NCI-H146 treated with DMSO at 0.1 percent for 48 hours (cell line): ENCODE measurements at regions not wholly inside any gene's neighbourhood (a gene's known extent, or its start where the extent isn't known, plus 50 kb on each side); places are given as distances from the start of the nearest gene placed in this dataset.
"Not testable (repeated sequence)": the region's sequence is repeated elsewhere in the genome, so short reads cannot be mapped to it uniquely, and the experiment has no call there.

Experiments
- DNase-seq: peaks from one replicate; lab custom pipeline; 2025; ENCODE audit not compliant: unreplicated experiment; lab: John Stamatoyannopoulos, UW

- no peak for DNase-seq
Measured at GRCh38 chrX:40530509-40530908, 50.3 kb upstream of the ATP6AP2 start.

- DNase-seq: no peak
Measured at GRCh38 chrX:40527543-40527942, 53.2 kb upstream of the ATP6AP2 start.

DNA sequence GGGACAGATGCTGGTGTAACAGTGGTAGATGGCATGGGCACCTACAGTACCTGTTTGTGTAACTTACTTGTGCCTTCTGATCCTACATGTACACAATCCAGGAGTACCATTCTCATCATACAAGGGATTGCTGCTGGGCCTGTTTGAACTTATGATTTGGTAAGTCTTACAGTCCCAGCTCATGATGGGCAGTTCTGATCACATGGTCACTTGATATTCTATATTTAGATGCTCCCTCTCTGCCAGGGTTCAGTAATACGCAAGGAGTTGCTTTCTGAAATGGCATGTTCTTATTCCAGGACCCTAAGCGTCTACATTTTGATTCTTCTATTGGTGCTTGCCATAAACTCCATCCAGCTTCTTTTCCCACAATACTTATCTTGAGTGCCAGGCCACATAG, 54.4 kb upstream of the ATP6AP2 start:
- no peak for DNase-seq

- not testable (repeated sequence) for DNase-seq
Measured at GRCh38 chrX:40525901-40526300, 54.9 kb upstream of the ATP6AP2 start.

DNA sequence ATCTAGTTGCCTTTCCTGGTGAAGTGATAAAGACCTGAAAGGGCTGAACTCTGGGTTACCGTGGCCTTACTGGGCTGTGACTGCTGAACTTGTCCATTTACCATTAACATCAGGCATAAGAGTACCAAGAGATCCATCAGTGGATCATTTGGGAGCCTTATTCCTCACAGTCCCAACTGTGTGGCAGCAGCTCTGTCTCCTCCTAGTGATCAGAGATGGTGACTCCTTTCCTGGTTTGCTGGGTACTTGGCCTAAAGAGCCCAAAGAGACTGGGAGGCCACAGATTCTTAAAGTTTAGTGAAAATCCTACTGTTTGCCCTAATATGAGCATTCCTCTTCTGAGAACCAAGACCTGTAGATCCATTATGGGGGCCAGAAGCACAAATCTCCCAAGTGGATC, 56.3 kb upstream of the ATP6AP2 start:
- DNase-seq: no peak

GRCh38 chrX:40523852-40524251, 56.9 kb upstream of the ATP6AP2 start:
- DNase-seq: no peak

DNA sequence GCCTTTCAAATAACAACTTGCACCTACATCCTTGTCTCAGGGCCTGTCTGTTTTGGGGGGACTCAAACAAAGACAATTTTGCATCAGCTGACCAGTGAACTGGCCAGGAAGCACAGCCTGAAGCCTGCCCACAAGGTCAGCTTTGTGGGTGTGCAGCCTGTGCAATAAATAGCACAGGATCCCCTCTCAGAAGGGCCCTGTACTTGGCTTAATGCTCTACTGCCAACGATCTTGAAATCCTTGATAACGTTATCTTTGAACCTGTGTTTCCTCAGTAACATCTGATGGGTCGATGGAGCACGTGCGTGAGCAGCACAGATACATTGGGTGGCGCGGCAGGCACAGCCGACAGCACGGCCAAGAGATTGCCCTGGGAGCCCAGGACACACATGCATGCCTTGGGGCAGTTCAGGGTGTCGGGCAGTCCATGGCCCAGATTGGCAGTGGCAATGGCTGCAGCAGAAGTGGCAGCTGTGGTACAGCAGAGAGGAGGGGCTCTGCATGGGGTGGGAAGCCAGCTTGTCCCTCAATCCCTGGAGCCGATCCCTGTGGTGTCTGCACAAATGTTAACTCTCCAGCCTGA, 58.8 kb upstream of the ATP6AP2 start:
- DNase-seq: no peak

- no peak for DNase-seq
Measured at GRCh38 chrX:40514376-40514775, 66.4 kb upstream of the ATP6AP2 start.

- DNase-seq: no peak
Measured at GRCh38 chrX:40513835-40514234, 66.9 kb upstream of the ATP6AP2 start.

- no peak for DNase-seq
Measured at GRCh38 chrX:40513012-40513411, 67.8 kb upstream of the ATP6AP2 start.

DNA sequence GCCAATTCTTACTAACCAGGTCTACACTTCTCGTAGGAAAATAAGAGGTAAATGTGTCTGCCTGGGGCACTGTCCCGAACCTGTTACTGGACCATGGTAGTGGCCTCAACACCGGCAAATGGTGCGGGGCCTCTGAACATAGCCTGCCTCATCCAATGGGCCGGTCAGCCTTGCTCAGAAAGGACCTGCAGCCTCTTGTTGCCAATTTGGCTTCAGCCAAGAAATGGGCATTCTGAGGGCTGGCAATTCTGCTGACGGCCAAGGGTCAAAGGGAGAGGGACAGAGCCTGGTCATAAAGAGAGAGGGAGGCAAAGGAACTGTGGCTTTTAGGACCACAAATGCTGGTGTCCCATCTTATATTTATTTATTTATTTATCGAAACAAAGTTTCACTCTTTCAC, 69.5 kb upstream of the ATP6AP2 start:
- no peak for DNase-seq

- DNase-seq: no peak
Measured at GRCh38 chrX:40508560-40508959, 72.2 kb upstream of the ATP6AP2 start.

- no peak for DNase-seq
Measured at GRCh38 chrX:40506201-40506985, 74.4 kb upstream of the ATP6AP2 start.

DNA sequence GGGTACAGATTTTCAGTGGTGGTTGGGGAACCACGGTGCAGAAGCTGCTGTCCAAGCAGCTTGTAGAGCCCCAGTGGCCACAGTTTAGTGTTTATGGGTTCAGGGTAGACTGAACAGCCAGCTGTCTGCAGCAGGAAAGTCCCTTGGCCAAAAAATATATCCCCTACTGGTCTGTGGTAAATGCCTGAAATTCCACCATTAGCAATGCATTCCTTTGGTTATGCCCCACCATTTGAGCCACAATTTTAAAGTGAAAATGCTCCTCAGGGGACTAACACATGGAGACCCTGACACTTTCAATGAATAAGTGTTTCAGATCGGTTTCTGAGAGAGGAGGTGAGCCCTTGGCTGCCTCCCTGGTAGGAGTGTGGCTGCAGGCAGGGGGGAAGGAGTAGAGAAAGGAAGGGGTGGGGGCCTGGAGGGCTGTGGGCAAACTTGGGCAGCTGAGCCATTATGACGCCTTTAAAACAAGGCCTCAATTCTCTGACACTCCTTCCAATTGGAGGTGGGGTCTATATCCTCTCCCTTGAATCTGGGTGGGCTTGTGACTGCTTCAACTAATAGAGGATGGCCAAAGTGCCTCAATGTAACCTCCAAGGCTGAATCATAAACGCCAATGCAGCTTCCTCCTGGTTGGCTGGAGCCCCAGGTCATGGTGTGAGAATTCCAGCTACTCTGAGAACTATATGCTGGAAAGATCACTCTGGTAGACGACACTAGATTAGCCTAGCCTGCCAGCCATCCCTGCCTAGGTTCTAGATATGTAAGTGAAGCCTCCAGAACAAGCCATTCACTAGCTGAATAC, 75.8 kb upstream of the ATP6AP2 start:
- no peak for DNase-seq

GRCh38 chrX:40503094-40503493, 77.7 kb upstream of the ATP6AP2 start:
- DNase-seq: no peak

GRCh38 chrX:40502688-40503087, 78.1 kb upstream of the ATP6AP2 start:
- no peak for DNase-seq

DNA sequence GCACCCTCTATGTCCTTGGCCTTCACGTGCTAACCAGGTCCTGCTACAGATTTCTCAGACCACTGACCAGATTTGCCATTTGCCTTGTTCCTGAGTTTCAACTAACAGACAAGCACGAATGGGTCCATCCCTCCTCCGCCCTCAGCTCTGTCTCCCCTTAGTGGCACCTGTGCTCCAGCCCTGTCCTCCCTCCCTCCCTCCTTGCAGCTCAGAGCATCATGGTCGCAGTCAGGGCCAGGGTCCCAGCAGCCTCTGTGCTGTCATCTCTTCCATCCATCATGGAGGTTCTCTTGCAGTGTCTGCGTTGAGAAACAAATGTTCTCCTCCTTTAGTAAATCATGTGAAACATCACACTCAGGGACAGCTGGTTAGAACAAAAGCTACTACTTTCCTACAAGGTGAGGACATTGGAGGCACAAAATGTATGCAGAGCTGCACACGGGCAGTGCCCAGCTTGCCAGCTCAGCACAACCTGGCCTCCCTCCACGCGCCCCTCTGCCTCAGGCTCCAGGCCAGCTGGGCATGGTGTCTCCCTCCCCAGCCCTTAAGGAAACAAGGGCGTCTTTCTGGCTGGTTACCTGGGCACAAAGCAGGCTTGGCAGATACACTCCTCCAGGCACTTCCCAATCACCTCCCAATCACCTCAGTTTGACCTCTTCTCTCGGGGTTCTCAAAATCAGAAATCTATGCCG, 79.5 kb upstream of the ATP6AP2 start:
- DNase-seq: no peak

- peak; percentile 0 for DNase-seq
Measured at GRCh38 chrX:40496728-40497127, 84.0 kb upstream of the ATP6AP2 start.

GRCh38 chrX:40495659-40496058, 85.1 kb upstream of the ATP6AP2 start:
- no peak for DNase-seq

DNA sequence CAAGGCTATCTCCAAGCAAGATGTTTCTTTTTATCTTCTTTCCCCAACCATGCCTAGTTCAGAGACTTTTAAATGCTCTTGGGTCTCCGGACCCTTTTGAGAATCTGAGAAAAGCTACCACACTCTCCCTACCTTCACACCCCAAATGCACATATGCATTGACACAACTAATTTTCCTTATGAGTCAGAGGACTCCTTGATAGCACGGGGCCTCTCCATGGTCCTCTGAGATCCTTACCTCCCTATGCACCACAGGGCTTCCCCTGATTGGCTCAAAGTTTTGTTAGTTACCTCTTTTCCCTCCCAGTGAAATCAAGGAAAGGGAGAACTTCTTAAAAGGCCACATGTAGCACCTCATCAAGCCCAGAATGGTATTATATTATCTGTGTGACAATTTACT, 86.8 kb upstream of the ATP6AP2 start:
- DNase-seq: no peak

GRCh38 chrX:40488296-40488695, 92.5 kb upstream of the ATP6AP2 start:
- DNase-seq: no peak
